GM21619 (cell line): ENCODE measurements at regions not wholly inside any gene's neighbourhood (a gene's known extent, or its start where the extent isn't known, plus 50 kb on each side); places are given as distances from the start of the nearest gene placed in this dataset.
"Not testable (repeated sequence)": the region's sequence is repeated elsewhere in the genome, so short reads cannot be mapped to it uniquely, and the experiment has no call there.

Experiments used
- ATAC-seq: cut with Tn5 transposase; IDR thresholded peaks from one replicate; pipeline ENCODE4 v1.9.1; 2021; ENCODE audit not compliant: unreplicated experiment

- ATAC-seq, result no peak
Observed at GRCh38 chr5:89584339-89584956, 701.5 kb upstream of the MEF2C start.

- ATAC-seq, result no peak
Observed at GRCh38 chr5:89583534-89583933, 700.5 kb upstream of the MEF2C start.

GRCh38 chr5:89582768-89583339 lies 699.9 kb upstream of the MEF2C start:
- ATAC-seq, result no peak

- no peak for ATAC-seq
Observed at GRCh38 chr5:89580976-89581375, 698.0 kb upstream of the MEF2C start.

GRCh38 chr5:89575319-89575718 lies 692.3 kb upstream of the MEF2C start:
- no peak for ATAC-seq

GRCh38 chr5:89573345-89573744 lies 690.4 kb upstream of the MEF2C start:
- ATAC-seq, result no peak

GRCh38 chr5:89572696-89573095 lies 689.7 kb upstream of the MEF2C start:
- no peak for ATAC-seq

- ATAC-seq, result no peak
Observed at GRCh38 chr5:89570557-89570956, 687.6 kb upstream of the MEF2C start.

GRCh38 chr5:89566340-89566739 lies 683.4 kb upstream of the MEF2C start:
- ATAC-seq, result no peak

GRCh38 chr5:89560696-89561095 lies 677.7 kb upstream of the MEF2C start:
- ATAC-seq, result no peak

GRCh38 chr5:89556215-89556913 lies 673.4 kb upstream of the MEF2C start:
- ATAC-seq, result no peak

- ATAC-seq, result no peak
Observed at GRCh38 chr5:89546657-89547056, 663.7 kb upstream of the MEF2C start.

GRCh38 chr5:89545626-89546025 lies 662.6 kb upstream of the MEF2C start:
- ATAC-seq, result no peak

GRCh38 chr5:89545076-89545475 lies 662.1 kb upstream of the MEF2C start:
- ATAC-seq, result no peak

GRCh38 chr5:89542736-89543135 lies 659.8 kb upstream of the MEF2C start:
- ATAC-seq, result no peak

- ATAC-seq, result no peak
Observed at GRCh38 chr5:89537800-89538199, 654.8 kb upstream of the MEF2C start.

GRCh38 chr5:89536020-89536419 lies 653.0 kb upstream of the MEF2C start:
- no peak for ATAC-seq

- no peak for ATAC-seq
Observed at GRCh38 chr5:89535411-89535810, 652.4 kb upstream of the MEF2C start.

- ATAC-seq, result no peak
Observed at GRCh38 chr5:89534331-89534730, 651.3 kb upstream of the MEF2C start.

GRCh38 chr5:89524785-89525184 lies 641.8 kb upstream of the MEF2C start:
- no peak for ATAC-seq

GRCh38 chr5:89523867-89524266 lies 640.9 kb upstream of the MEF2C start:
- ATAC-seq, result not testable (repeated sequence)

- ATAC-seq, result no peak
Observed at GRCh38 chr5:89520771-89521170, 637.8 kb upstream of the MEF2C start.
